Central memory CD8-positive, alpha-beta T cell (primary cell): ENCODE measurements at regions not wholly inside any gene's neighbourhood (a gene's known extent, or its start where the extent isn't known, plus 50 kb on each side); places are given as distances from the start of the nearest gene placed in this dataset.

ENCODE experiments used
- ATAC-seq: fragments of 150-1000 bp; cut with Tn5 transposase; replicated peaks from 2 replicates; pipeline ENCODE4 v1.10.0; 2022; ENCODE audit warnings: mild to moderate bottlenecking, moderate FRiP score, moderate number of reproducible peaks; ENCODE audit not compliant: poor library complexity, severe bottlenecking; ENCODE audit errors: extremely low read depth
- DNase-seq, 2 donors: peaks; one replicate each; pipeline ENCODE4 v3.0.0; 2021; ENCODE audit warnings: low spot score in 2 of 2
- H3K27ac Mint-ChIP-seq: one replicate; pipeline ENCODE4 v1.8.0; 2022; ENCODE audit warnings: low read depth, mild to moderate bottlenecking, moderate library complexity, mixed read lengths
- H3K27me3 Mint-ChIP-seq: one replicate; pipeline ENCODE4 v1.8.0; 2022; ENCODE audit warnings: mixed read lengths
- H3K36me3 Mint-ChIP-seq: one replicate; pipeline ENCODE4 v1.8.0; 2022; ENCODE audit warnings: mild to moderate bottlenecking, moderate library complexity, mixed read lengths; ENCODE audit not compliant: insufficient read depth
- H3K4me1 Mint-ChIP-seq: one replicate; pipeline ENCODE4 v1.8.0; 2022; ENCODE audit warnings: mixed read lengths
- H3K4me3 Mint-ChIP-seq: one replicate; pipeline ENCODE4 v1.8.0; 2022; ENCODE audit warnings: mild to moderate bottlenecking, moderate library complexity, mixed read lengths
- H3K9me3 Mint-ChIP-seq: one replicate; pipeline ENCODE4 v1.8.0; 2022; ENCODE audit warnings: mixed read lengths

- Mint-ChIP-seq H3K27me3 (peaks cover 34% of the 10 kb centered on the region), H3K9me3 (no peaks in the 10 kb centered on the region), H3K27ac (no peak overlapping the region), H3K4me1 (no peaks in the 10 kb centered on the region), H3K36me3 (no peaks in the 10 kb centered on the region), H3K4me3 (no peak overlapping the region)
- DNase-seq (no peak), ATAC-seq (no peak)
These were observed 172.1 kb upstream of the MGMT start for GRCh38 chr10:129294944-129295343.

- no peak for ATAC-seq
These were observed 162.0 kb upstream of the MGMT start for GRCh38 chr10:129305046-129305445.

GRCh38 chr10:129307141-129307540, 159.9 kb upstream of the MGMT start:
- H3K27ac Mint-ChIP-seq, result no peak overlapping the region
- peaks cover 11% of the 10 kb centered on the region for H3K27me3 Mint-ChIP-seq
- H3K4me3 Mint-ChIP-seq, result no peak overlapping the region
- no peaks in the 10 kb centered on the region for H3K4me1 Mint-ChIP-seq
- no peak for DNase-seq
- ATAC-seq, result no peak
- H3K9me3 Mint-ChIP-seq, result peaks cover 4% of the 10 kb centered on the region
- H3K36me3 Mint-ChIP-seq, result no peaks in the 10 kb centered on the region

More at GRCh38 chr10:129305046-129305445, 162.0 kb upstream of the MGMT start:
- Mint-ChIP-seq H3K4me3 (no peak overlapping the region), H3K27me3 (peaks cover 4% of the 10 kb centered on the region), H3K9me3 (no peaks in the 10 kb centered on the region), H3K27ac (no peak overlapping the region), H3K4me1 (no peaks in the 10 kb centered on the region), H3K36me3 (no peaks in the 10 kb centered on the region)
- no peak for DNase-seq

- Mint-ChIP-seq H3K27ac (no peak overlapping the region), H3K36me3 (no peaks in the 10 kb centered on the region), H3K9me3 (peaks cover 6% of the 10 kb centered on the region), H3K4me1 (no peaks in the 10 kb centered on the region), H3K4me3 (no peak overlapping the region), H3K27me3 (peaks cover 23% of the 10 kb centered on the region)
- ATAC-seq (no peak), DNase-seq (no peak)
These were observed 158.0 kb upstream of the MGMT start for GRCh38 chr10:129308953-129309564.

GRCh38 chr10:129309565-129309964, 157.5 kb upstream of the MGMT start:
- DNase-seq (no peak), ATAC-seq (no peak)
- H3K27ac Mint-ChIP-seq, result no peak overlapping the region
- H3K36me3 Mint-ChIP-seq, result no peaks in the 10 kb centered on the region
- peaks cover 23% of the 10 kb centered on the region for H3K27me3 Mint-ChIP-seq
- peaks cover 6% of the 10 kb centered on the region for H3K9me3 Mint-ChIP-seq
- H3K4me1 Mint-ChIP-seq, result no peaks in the 10 kb centered on the region
- no peak overlapping the region for H3K4me3 Mint-ChIP-seq

- H3K4me3 Mint-ChIP-seq, result no peak overlapping the region
- H3K27me3 Mint-ChIP-seq, result peaks cover 23% of the 10 kb centered on the region
- DNase-seq, result no peak
- no peaks in the 10 kb centered on the region for H3K36me3 Mint-ChIP-seq
- no peaks in the 10 kb centered on the region for H3K4me1 Mint-ChIP-seq
- no peak for ATAC-seq
- H3K9me3 Mint-ChIP-seq, result peaks cover 14% of the 10 kb centered on the region
- H3K27ac Mint-ChIP-seq, result no peak overlapping the region
These were observed 156.2 kb upstream of the MGMT start for GRCh38 chr10:129310881-129311280.

- no peak overlapping the region for H3K27ac Mint-ChIP-seq
- no peaks in the 10 kb centered on the region for H3K4me1 Mint-ChIP-seq
- no peak for ATAC-seq
These were observed 147.1 kb upstream of the MGMT start for GRCh38 chr10:129319934-129320333.

GRCh38 chr10:129320340-129320739, 146.7 kb upstream of the MGMT start:
- Mint-ChIP-seq H3K4me1 (no peaks in the 10 kb centered on the region), H3K27ac (no peak overlapping the region), H3K4me3 (no peak overlapping the region), H3K9me3 (peaks cover 6% of the 10 kb centered on the region), H3K36me3 (no peaks in the 10 kb centered on the region), H3K27me3 (peaks cover 8% of the 10 kb centered on the region)
- DNase-seq, result no peak
- no peak for ATAC-seq

More at GRCh38 chr10:129319934-129320333, 147.1 kb upstream of the MGMT start:
- no peak for DNase-seq
- H3K9me3 Mint-ChIP-seq, result peaks cover 10% of the 10 kb centered on the region
- no peaks in the 10 kb centered on the region for H3K36me3 Mint-ChIP-seq
- H3K4me3 Mint-ChIP-seq, result no peak overlapping the region
- H3K27me3 Mint-ChIP-seq, result peaks cover 8% of the 10 kb centered on the region

- peaks cover 5% of the 10 kb centered on the region for H3K9me3 Mint-ChIP-seq
- H3K4me3 Mint-ChIP-seq, result no peak overlapping the region
- ATAC-seq (no peak), DNase-seq (no peak)
- H3K27ac Mint-ChIP-seq, result no peak overlapping the region
- peaks cover 20% of the 10 kb centered on the region for H3K27me3 Mint-ChIP-seq
- no peaks in the 10 kb centered on the region for H3K36me3 Mint-ChIP-seq
- H3K4me1 Mint-ChIP-seq, result no peaks in the 10 kb centered on the region
These were observed 145.3 kb upstream of the MGMT start for GRCh38 chr10:129321727-129322126.

- Mint-ChIP-seq H3K4me3 (no peak overlapping the region), H3K4me1 (no peaks in the 10 kb centered on the region), H3K36me3 (no peaks in the 10 kb centered on the region), H3K27ac (no peak overlapping the region), H3K9me3 (peaks cover 5% of the 10 kb centered on the region), H3K27me3 (peaks cover 22% of the 10 kb centered on the region)
- ATAC-seq (no peak), DNase-seq (no peak)
These were observed 143.9 kb upstream of the MGMT start for GRCh38 chr10:129322933-129323820.

GRCh38 chr10:129323879-129324278, 143.2 kb upstream of the MGMT start:
- Mint-ChIP-seq H3K4me3 (no peak overlapping the region), H3K36me3 (no peaks in the 10 kb centered on the region), H3K9me3 (peaks cover 4% of the 10 kb centered on the region), H3K4me1 (no peaks in the 10 kb centered on the region), H3K27me3 (peaks cover 18% of the 10 kb centered on the region), H3K27ac (no peak overlapping the region)
- DNase-seq (no peak), ATAC-seq (no peak)

GRCh38 chr10:129325893-129326292, 141.1 kb upstream of the MGMT start:
- no peaks in the 10 kb centered on the region for H3K36me3 Mint-ChIP-seq
- peaks cover 14% of the 10 kb centered on the region for H3K27me3 Mint-ChIP-seq
- H3K4me1 Mint-ChIP-seq, result no peaks in the 10 kb centered on the region
- ATAC-seq, result no peak
- DNase-seq, result no peak
- no peak overlapping the region for H3K4me3 Mint-ChIP-seq
- no peaks in the 10 kb centered on the region for H3K9me3 Mint-ChIP-seq
- no peak overlapping the region for H3K27ac Mint-ChIP-seq

- Mint-ChIP-seq H3K27ac (no peak overlapping the region), H3K27me3 (peaks cover 14% of the 10 kb centered on the region), H3K4me1 (no peaks in the 10 kb centered on the region), H3K36me3 (no peaks in the 10 kb centered on the region), H3K4me3 (no peak overlapping the region), H3K9me3 (no peaks in the 10 kb centered on the region)
- ATAC-seq (no peak), DNase-seq (no peak)
These were observed 138.5 kb upstream of the MGMT start for GRCh38 chr10:129328546-129328945.
